B cell (primary cell): ENCODE measurements at regions not wholly inside any gene's neighbourhood (a gene's known extent, or its start where the extent isn't known, plus 50 kb on each side); places are given as distances from the start of the nearest gene placed in this dataset.

ENCODE experiments used
- CTCF ChIP-seq: fragments of 200-600 bp; IDR thresholded peaks from one replicate; pipeline ENCODE4 v1.8.0; 2022; ENCODE audit warnings: antibody characterized with exemption, mild to moderate bottlenecking
- EZH2 ChIP-seq: IDR thresholded peaks from 2 replicates; pipeline ENCODE4 v1.6.1; 2012; ENCODE audit warnings: borderline replicate concordance, low read depth, mild to moderate bottlenecking, moderate library complexity, low read length; ENCODE audit not compliant: insufficient read depth, poor library complexity, severe bottlenecking

DNA sequence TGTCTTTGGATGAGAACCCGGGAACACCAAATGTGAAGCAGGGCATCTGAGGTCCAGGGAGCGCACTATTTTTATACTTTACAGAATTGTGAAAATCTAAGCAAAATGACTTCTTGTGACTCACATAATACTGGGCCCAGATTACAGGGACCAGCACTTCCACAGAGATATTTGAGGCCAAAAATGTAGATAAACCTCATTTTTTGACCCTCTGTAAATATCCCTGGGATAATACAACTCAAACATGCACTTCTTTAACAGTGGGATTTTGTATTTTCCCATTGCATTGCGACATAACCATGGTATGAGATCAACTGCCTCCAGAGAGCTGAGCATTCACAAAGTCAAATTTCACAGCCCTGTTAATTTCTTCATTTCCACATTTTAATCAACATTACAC, 289.4 kb upstream of the ADGRL4 start:
- TF ChIP-seq CTCF (no peak), EZH2 (no peak)
